GM23338 (cell line): ENCODE measurements at regions not wholly inside any gene's neighbourhood (a gene's known extent, or its start where the extent isn't known, plus 50 kb on each side); places are given as distances from the start of the nearest gene placed in this dataset.

Experiments used
- CREB1 ChIP-seq: fragments of 250-450 bp; sonication (Bioruptor Pico); IDR thresholded peaks from 2 replicates; pipeline ENCODE4 v1.5.0; 2020; ENCODE audit warnings: low read depth, mild to moderate bottlenecking, moderate library complexity
- CTCF ChIP-seq, 2 experiments: fragments of 200-600 bp in 1 of 2; sonication (generic) in 1 of 2; conservative IDR thresholded peaks; 2 replicates each; pipeline versions ENCODE4 v1.5.1 to v1.6.1; 2016 to 2017; ENCODE audit warnings: antibody characterized with exemption in 2 of 2, low read depth in 2 of 2, mild to moderate bottlenecking in 2 of 2, moderate library complexity in 1 of 2
- ETS1 ChIP-seq: IDR thresholded peaks from 2 replicates; pipeline ENCODE4 v1.6.1; 2016; ENCODE audit warnings: antibody characterized with exemption
- EZH2 ChIP-seq: fragments of 200-600 bp; sonication (generic); IDR thresholded peaks from one replicate; pipeline ENCODE4 v1.8.0; 2017; ENCODE audit warnings: antibody characterized with exemption, mild to moderate bottlenecking, low read depth; ENCODE audit not compliant: unreplicated experiment
- EZH2phosphoT487 ChIP-seq: fragments of 200-600 bp; sonication (generic); IDR thresholded peaks from one replicate; pipeline ENCODE4 v1.8.1; 2018; ENCODE audit warnings: antibody characterized with exemption; ENCODE audit not compliant: unreplicated experiment
- JUNB ChIP-seq: IDR thresholded peaks from one replicate; pipeline ENCODE4 v1.6.1; 2016; ENCODE audit warnings: antibody characterized with exemption; ENCODE audit not compliant: unreplicated experiment
- POLR2AphosphoS5 ChIP-seq: IDR thresholded peaks from 2 replicates; pipeline ENCODE4 v1.6.1; 2016; ENCODE audit warnings: antibody characterized with exemption, low read depth
- REST ChIP-seq: IDR thresholded peaks from one replicate; pipeline ENCODE4 v1.6.1; 2018; ENCODE audit warnings: antibody characterized with exemption; ENCODE audit not compliant: unreplicated experiment
- ZNF331 ChIP-seq: fragments of 250-450 bp; sonication (Bioruptor Pico); IDR thresholded peaks from 2 replicates; pipeline ENCODE4 v1.5.0; 2020; ENCODE audit warnings: low read depth, mild to moderate bottlenecking, moderate library complexity

GRCh38 chr5:8327016-8327415 is 458.1 kb downstream of the MTRR start:
- TF ChIP-seq CTCF (conservative IDR thresholded peaks at IDR 0.05; ENCODE audit: low read depth in 2 of 2) (no peak), EZH2 (no peak), ETS1 (no peak), POLR2AphosphoS5 (no peak), EZH2phosphoT487 (no peak), REST (no peak), JUNB (no peak), ZNF331 (CRISPR knock-in tag) (no peak), CREB1 (CRISPR knock-in tag) (no peak)
